DOHH2 (cell line): ENCODE measurements at regions not wholly inside any gene's neighbourhood (a gene's known extent, or its start where the extent isn't known, plus 50 kb on each side); places are given as distances from the start of the nearest gene placed in this dataset.

ENCODE experiments used
- CTCF ChIP-seq: fragments of 200-600 bp; sonication (generic); IDR thresholded peaks from one replicate; pipeline ENCODE4 v1.5.1; 2014; ENCODE audit warnings: antibody characterized with exemption, mild to moderate bottlenecking, low read depth, low read length; ENCODE audit not compliant: poor library complexity, severe bottlenecking
- EZH2phosphoT487 ChIP-seq: fragments of 200-600 bp; sonication (generic); IDR thresholded peaks from 2 replicates; pipeline ENCODE4 v1.6.1; 2017; ENCODE audit warnings: borderline replicate concordance, mild to moderate bottlenecking, antibody characterized with exemption, low read length, moderate library complexity, mixed read lengths

GRCh38 chr7:116365797-116366196, 133.7 kb upstream of the CAV2 start:
- TF ChIP-seq CTCF, result no peak
- no peak for TF ChIP-seq EZH2phosphoT487
